Thyroid gland (tissue), 4 donors: ENCODE measurements at regions not wholly inside any gene's neighbourhood (a gene's known extent, or its start where the extent isn't known, plus 50 kb on each side); places are given as distances from the start of the nearest gene placed in this dataset.

Source experiments
- DNase-seq, 2 donors: peaks; one replicate each; pipeline ENCODE4 v3.0.0-alpha.2; 2019
- H3K27ac ChIP-seq, 3 donors: fragments of 200-600 bp; sonication (generic); 1 replicate in 2 of 3; 2 replicates in 1 of 3; pipeline ENCODE4 v1.5.1; 2016 to 2019; ENCODE audit warnings: mild to moderate bottlenecking in 1 of 3, moderate library complexity in 1 of 3
- H3K27me3 ChIP-seq: fragments of 200-600 bp; sonication (generic); one replicate; pipeline ENCODE4 v1.5.1; 2019
- H3K36me3 ChIP-seq, 2 donors: fragments of 200-600 bp; sonication (generic); one replicate each; pipeline ENCODE4 v1.5.1; 2016 to 2019
- H3K4me1 ChIP-seq, 2 donors: fragments of 200-600 bp; sonication (generic); one replicate each; pipeline ENCODE4 v1.5.1; 2017 to 2019
- H3K4me3 ChIP-seq, 3 donors: fragments of 200-600 bp; sonication (generic); replicated peaks in 1 of 3; 1 replicate in 2 of 3; 2 replicates in 1 of 3; pipeline ENCODE4 v1.5.1; 2016; ENCODE audit warnings: mild to moderate bottlenecking in 1 of 3
- H3K9me3 ChIP-seq: fragments of 200-600 bp; sonication (generic); one replicate; pipeline ENCODE4 v1.5.1; 2017
- CTCF ChIP-seq, 6 experiments: fragments of 200-600 bp in 3 of 6; fragments of 450-650 bp in 3 of 6; sonication (generic) in 3 of 6; IDR thresholded peaks; one replicate each; pipeline ENCODE4 v1.5.1; 2016 to 2019; ENCODE audit warnings: antibody characterized with exemption in 6 of 6, mild to moderate bottlenecking in 2 of 6, inconsistent platforms in 1 of 6, moderate library complexity in 1 of 6
- POLR2A ChIP-seq, 2 donors: fragments of 450-650 bp; IDR thresholded peaks; one replicate each; pipeline ENCODE4 v1.6.1; 2017; ENCODE audit warnings: antibody characterized with exemption in 2 of 2, mild to moderate bottlenecking in 2 of 2, moderate library complexity in 1 of 2
- WGBS, 2 donors: methylation state at CpG; one replicate each; pipeline ENCODE4 v1.1.5; 2017; 5-methylcytosine and 5-hydroxymethylcytosine counted together
- intact Hi-C: fragments of 100-400 bp; cut with DNase I; formaldehyde crosslinking; loops from one replicate; pipeline ENCODE4 v1.15.1; 2023

- DNase-seq, result peak; percentile 45 to 57
- H3K27ac ChIP-seq, result no peak overlapping the region
These were observed 103.9 kb downstream of the EBNA1BP2 start for GRCh38 chr1:43067977-43068751.

GRCh38 chr1:43067233-43067745 lies 104.8 kb downstream of the EBNA1BP2 start:
- Histone ChIP-seq H3K27me3 (no peaks in the 10 kb centered on the region), H3K36me3 (no peaks in the 10 kb centered on the region), H3K27ac (no peak overlapping the region), H3K4me3 (no peak overlapping the region), H3K9me3 (no peaks in the 10 kb centered on the region), H3K4me1 (peaks cover 3 to 16% of the 10 kb centered on the region in 2 donors)
- TF ChIP-seq CTCF (IDR thresholded peaks at IDR 0.05), result no peak
- no peak for TF ChIP-seq POLR2A (IDR thresholded peaks at IDR 0.05)
- WGBS, 2 donors, result 97 to 100% methylated on average over 2 to 3 of the region's 6 CpGs
- no peak for DNase-seq
- intact Hi-C loops, result no loop called here

More at GRCh38 chr1:43067977-43068751, 103.9 kb downstream of the EBNA1BP2 start:
- intact Hi-C loops, result no loop called here
- 22 to 23% methylated on average over 19 to 21 of the region's 60 CpGs for WGBS, 2 donors
- Histone ChIP-seq H3K9me3 (no peaks in the 10 kb centered on the region), H3K27me3 (no peaks in the 10 kb centered on the region), H3K36me3 (no peaks in the 10 kb centered on the region), H3K4me1 (peaks cover 3 to 16% of the 10 kb centered on the region in 2 donors), H3K4me3 (peak overlapping the region in 1 of 3 donors; percentile 23)
- TF ChIP-seq CTCF (IDR thresholded peaks at IDR 0.05) (no peak), POLR2A (IDR thresholded peaks at IDR 0.05) (no peak)

GRCh38 chr1:43066578-43066977 lies 105.5 kb downstream of the EBNA1BP2 start:
- Histone ChIP-seq H3K27ac (no peak overlapping the region), H3K27me3 (no peaks in the 10 kb centered on the region), H3K4me3 (no peak overlapping the region), H3K36me3 (no peaks in the 10 kb centered on the region), H3K4me1 (peaks cover 3 to 16% of the 10 kb centered on the region in 2 donors), H3K9me3 (no peaks in the 10 kb centered on the region)
- intact Hi-C loops, result no loop called here
- no peak for TF ChIP-seq CTCF (IDR thresholded peaks at IDR 0.05)
- TF ChIP-seq POLR2A (IDR thresholded peaks at IDR 0.05), result no peak
- DNase-seq, result peak; percentile 45 to 50
- WGBS, 2 donors, result 75 to 96% methylated on average over 6 to 9 of the region's 9 CpGs

GRCh38 chr1:43065616-43066399 lies 106.3 kb downstream of the EBNA1BP2 start:
- DNase-seq, result no peak
- H3K36me3 ChIP-seq, result no peaks in the 10 kb centered on the region
- H3K4me1 ChIP-seq, result peaks cover 3 to 16% of the 10 kb centered on the region in 2 donors
- no peak for TF ChIP-seq CTCF (IDR thresholded peaks at IDR 0.05)
- TF ChIP-seq POLR2A (IDR thresholded peaks at IDR 0.05), result no peak
- intact Hi-C loops, result no loop called here
- H3K4me3 ChIP-seq, result no peak overlapping the region
- no peaks in the 10 kb centered on the region for H3K9me3 ChIP-seq
- no peaks in the 10 kb centered on the region for H3K27me3 ChIP-seq
- WGBS, 2 donors, result 91 to 94% methylated on average over 13 of the region's 13 CpGs
- H3K27ac ChIP-seq, result no peak overlapping the region
